HG02981 (cell line): ENCODE measurements at regions not wholly inside any gene's neighbourhood (a gene's known extent, or its start where the extent isn't known, plus 50 kb on each side); places are given as distances from the start of the nearest gene placed in this dataset.
"Not testable (repeated sequence)": the region's sequence is repeated elsewhere in the genome, so short reads cannot be mapped to it uniquely, and the experiment has no call there.

Source experiments
- ATAC-seq: cut with Tn5 transposase; IDR thresholded peaks from one replicate; pipeline ENCODE4 v1.9.1; 2021; ENCODE audit warnings: mild to moderate bottlenecking, moderate library complexity; ENCODE audit not compliant: unreplicated experiment

DNA sequence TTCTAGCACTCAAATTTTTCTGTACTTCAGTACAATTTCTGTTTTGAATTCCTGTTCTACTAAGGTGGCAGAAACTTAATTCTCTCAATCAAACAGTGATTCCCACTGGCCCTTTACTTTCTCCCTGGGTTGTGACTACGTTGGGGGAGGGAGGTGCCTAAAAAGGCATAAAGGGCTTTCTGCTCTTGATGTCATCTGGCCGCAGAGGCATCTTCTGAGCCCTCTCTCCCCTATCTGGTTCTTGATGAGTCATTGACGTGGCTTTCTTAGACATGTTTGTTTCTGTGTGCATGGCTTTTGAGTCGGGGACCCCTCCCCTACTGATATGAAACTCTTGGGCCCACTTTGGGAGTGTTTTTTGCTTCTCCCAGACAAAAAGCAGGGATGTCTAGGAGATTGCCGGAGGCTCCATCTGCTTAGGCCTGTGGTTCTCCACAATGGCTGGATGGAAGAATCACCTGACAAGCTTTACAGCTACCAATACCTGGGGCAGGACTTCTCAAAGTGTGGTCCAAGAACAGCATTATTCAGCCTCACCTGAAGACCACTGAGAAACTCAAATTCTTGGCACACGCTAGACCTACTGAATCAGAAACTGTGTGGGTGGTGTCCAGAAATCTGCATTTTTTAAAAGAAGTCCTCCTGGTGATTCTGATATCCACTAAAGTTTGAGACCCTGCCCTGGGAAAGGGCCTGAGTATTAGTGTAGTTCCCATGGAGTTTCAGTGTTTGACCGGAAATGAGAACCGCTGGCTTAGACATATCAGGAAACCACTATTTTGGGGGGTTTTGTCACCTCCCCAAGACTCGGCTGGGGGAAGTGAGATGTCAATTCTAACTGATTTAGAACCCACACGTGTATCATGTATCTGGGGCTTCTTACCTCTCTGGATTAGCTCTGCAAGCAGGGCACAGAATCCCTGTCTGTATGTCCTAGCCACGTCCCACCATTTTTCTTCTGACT lies 395.7 kb upstream of the PDE3A start:
- no peak for ATAC-seq

DNA sequence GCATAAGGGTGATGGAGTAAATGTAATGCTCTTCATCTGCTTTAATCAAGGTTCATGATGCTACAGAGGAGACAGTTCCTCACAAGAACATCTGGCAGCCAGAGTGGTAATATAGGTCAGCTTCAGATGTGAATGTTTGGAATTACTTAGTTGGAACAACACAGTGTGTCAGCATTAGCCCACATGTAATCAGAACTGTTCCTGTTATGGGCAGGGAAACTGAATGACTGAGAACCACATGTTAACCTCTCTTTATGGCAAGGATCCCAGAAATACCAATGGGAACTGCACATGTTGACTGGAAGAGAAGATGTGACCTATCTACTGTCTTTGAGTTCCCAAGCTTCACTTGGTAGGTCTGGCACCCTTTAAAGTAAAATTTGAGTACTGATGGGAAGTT lies 390.1 kb upstream of the PDE3A start:
- ATAC-seq = no peak

DNA sequence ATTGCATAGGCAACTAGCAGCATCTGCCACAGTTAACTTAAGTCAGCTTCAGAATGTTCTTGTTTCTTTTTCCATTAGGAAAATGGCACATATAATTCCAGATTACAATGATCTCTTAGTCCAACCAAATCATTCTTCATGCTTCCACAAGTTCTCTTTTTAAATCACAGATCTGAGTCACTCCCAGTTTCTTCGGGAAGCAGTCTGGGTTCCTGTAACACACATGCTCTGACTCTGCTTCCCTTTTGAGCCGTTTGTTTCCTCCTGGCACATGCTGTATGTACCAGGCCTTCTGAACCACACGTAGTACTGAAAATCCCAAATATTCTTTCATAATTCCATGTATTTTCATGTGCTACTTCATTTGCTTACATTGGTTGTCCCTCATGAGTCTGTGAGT lies 388.8 kb upstream of the PDE3A start:
- ATAC-seq = no peak

DNA sequence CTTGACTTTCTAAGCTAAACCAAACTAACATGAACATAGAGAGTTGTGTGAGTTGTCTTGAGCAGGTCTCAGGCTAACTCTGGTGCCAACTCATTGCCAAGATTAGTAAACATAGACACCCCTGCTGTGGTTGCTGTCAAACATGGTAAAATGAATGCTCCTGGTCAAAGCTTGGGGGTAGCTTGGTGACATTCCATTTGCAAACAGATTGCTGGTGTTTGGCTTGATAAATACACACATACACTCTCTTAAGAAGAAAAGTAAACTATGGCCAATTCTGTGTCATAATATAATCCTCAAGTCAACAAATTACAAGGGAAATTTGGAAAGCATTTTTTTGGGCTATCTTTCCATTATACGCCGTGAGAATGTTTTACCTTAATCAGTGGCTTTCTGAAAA lies 386.4 kb upstream of the PDE3A start:
- ATAC-seq = no peak

DNA sequence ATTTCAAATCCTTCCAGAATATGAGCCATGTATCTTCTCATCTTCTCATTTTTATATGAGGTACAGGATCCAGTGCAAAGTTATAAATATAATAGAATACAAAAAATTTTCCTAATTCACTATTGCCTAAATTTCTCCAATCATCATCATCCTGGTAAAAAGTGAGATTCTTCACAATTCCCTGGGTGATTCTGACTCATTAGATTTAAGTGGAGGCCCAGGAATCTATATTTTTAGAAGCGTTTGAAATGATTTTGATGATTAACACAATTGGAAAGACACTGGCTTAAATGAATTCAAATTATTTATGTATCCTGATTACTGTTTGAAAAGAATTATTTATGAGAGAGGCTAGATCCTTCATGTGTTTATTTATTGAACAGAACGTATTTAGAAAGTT lies 380.3 kb upstream of the PDE3A start:
- no peak for ATAC-seq

DNA sequence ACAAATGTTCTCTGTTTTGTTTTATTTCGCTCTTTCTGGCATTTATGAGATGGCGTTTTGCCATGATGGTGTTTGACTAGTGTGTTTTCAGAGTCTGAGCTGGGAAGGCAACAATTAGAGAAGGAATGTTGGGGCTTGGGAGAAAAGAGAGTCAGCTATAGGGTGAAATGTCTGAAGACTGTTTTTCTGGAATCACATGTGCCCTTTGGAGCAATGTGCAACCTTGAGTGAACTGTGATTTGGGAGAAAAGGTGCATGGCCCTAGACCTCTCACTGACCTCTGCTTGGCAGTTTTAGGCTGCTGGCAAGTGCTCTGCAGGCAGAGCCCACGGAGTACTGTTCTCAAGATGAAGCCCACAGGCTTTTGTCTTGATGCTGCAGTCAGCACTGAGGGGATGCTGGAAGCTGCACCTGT lies 379.9 kb upstream of the PDE3A start:
- ATAC-seq = no peak

DNA sequence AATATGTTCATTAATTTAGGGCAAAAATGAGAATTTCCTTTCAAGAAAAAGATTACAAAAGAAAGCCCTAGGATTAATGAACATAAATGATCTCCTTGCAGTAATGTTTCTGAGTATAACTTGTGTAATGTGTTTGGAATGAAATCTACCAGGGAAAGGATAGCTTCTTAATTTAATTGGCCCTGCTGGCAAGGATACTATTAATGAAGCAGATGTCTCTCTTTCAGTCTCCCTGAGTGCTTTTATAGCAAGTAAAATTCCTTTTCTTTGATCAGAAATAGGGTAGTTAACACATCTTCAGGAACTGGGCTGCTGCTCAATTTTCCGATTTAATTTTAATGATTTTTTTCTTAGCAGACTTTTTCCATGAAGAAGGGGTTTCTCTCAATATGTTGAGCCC lies 379.4 kb upstream of the PDE3A start:
- ATAC-seq = no peak

DNA sequence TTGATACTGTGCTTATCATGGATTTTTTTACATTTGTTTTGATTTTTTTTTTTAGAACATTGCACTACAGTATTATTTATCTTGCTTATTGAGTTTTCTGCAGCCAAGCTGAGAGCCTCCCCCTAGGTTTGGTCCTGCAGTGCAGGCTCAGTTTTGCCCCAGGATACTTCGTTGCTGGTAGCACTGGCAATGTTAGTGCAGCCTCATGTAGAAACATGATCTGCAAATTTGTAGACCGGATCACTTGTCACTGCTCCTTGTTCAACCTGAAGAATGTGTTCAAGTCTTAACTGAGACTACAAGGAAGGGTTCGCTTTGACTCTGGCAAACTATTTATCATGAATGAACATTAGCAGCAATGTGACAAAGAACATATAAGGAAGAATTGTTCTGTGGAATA lies 377.2 kb upstream of the PDE3A start:
- no peak for ATAC-seq

DNA sequence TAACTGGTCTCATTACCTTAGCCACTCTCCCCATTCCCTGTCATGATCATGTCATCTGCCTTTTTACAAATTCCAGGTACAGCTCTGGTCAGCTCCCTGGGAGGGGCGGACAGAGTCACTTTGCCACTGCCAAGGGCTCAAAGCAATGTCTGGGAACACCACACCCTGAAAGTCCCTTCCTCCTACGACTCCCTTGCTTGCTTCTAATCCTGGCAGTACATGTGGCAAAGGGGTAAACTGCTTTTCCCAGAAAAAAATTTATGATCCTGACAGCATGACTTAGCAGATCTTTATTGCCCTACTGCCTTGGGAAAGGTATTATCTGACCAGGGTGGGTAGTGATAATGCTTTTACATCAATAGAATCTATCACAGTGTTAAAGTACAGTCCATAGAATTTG lies 376.0 kb upstream of the PDE3A start:
- ATAC-seq = no peak

DNA sequence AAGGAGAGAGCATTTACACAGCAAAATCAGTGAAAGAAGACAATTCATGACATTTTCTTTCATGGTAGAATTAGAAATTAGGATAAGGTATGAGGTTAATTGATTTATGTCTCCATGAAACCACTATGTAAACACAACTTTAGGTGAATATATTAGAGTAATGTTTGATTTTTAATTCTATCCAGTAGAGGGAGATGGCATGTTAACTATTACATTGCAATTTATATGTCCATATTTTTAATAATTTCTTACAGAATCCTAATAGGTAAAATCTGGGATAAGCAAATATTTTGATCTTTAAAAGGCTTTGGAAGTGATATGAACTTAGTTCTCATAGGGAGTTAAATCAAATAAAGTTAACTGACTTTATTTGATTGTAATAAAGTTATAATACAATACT lies 373.4 kb upstream of the PDE3A start:
- no peak for ATAC-seq

DNA sequence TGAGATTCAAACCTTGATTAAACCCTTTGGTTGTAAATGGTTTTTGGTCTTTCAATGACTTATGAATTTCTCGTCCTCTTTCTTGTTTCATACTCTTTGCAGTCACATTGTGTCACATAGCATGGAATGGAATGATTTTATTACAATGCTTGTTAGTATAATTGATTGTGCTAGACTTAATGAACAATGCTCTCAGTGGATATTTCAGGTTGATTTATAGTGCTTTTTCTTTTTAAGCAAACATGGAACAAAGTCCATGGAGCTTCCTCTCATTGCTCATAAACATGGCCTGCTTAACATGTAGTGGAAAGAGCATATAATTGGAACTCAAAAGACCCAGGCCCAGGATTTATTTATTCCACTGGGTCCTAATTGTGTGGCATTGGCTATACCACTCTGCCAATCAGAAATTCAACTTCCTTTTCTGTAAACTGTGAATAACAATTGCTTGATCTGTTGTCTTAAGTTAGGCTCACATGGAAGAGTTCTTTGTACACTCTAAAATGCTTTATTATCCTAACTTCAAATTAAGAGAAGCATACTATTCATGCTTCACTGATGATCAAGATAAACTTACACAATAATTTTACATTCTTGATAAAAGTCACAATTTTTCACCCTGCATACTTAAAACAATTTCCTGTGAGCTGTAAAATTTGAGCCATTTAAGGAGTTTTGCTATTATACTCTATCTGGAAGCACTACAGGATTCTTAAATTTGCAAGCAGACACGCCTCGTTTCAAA lies 370.5 kb upstream of the PDE3A start:
- no peak for ATAC-seq

DNA sequence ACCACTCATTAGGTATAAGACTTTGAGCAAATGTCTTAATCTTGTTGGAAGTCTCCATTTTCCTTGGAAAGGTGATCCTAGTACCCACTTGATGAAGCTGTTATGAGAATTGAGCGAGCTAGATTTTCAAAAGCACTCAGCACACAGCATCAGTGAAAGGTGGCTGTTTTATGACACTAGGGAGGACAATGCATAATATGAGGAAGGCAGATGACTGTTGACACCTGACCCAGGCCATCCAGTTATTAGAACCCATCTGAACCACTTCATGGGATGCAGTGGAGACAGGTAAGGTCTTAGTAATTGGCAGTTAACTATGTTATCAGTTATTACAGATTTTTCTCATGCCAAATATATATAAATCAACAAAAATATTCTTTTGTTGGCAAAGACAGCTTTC lies 369.9 kb upstream of the PDE3A start:
- no peak for ATAC-seq

DNA sequence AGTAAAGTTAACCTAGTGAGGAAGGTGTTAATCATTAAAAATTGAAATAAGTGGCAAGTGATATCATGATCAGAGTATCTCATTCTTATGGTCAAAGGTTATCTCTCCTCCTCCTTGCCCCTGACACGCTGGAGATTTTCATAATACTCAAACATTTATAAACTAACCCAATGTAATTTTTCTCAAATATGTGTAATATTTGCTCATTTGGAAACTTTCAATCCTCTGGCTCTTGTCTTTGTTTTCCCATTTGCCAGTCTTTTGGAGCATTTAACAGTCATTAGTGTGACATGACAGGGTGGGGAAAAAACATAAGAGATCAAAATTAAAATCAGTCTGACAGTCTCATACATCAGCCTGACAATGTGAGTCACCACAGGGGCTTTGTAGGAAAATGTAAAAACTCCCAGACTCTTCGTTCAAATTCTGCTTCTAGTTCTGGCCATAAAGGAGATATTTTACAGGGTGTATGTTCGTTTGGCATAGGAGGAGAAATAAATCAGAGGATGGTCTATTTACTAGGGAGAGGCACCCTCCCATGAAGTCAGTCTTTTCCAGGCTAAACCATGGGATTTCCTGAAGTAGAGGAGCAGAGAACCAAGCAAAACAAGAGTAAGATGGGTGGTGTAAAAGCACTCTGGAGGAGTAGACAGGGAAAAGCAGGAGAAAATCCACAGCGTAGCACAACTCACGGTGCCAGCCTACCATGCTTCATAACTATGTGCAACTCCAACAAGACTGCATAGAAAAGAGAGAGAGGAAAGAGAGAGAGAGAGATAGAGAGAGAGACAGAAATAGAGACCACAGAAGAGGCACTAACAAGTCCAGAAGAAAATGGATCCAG lies 369.2 kb upstream of the PDE3A start:
- no peak for ATAC-seq

DNA sequence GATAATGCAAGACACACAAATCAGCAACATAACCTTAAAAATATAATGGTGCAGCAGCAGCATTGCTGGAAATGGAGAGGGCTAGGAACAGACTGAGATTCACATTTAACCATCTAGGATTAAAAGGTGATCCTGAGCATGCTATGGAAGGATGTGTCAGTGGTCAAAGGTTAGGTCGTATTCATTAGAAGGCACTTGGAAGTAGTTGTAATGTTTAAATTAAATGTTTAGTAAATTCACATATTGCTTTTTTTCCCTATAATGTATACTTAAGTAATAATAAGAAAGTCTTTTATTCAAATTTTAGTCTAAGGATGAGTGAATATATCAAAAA lies 368.6 kb upstream of the PDE3A start:
- no peak for ATAC-seq

DNA sequence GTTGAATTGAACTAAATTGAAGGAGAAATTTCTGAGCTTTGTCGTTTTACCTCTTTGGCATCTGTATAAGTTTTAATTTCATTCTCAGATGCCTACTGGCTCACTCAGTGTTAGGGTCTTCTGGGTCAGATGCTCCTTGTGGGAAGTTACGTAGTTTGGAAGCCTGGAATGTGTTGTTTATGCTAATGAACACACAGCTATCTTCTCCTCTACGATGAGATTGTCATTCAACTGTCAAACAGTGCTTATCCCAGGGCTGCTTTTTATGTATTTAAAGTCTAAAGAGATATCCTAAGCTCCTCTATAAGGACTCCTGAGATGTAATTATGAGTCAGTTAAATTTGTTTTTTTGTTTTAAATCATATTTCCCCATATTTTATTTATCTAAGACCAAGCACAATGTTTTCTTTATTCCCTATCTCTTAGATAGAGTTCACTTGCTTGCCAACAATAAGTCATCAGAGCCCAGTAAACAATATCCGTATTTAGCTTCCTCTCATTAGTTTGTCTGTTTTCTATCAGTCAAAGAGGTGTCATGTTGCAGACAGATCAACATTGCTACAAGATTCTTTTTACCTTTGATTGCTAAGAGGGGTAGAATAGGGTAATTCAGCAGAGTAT lies 368.0 kb upstream of the PDE3A start:
- ATAC-seq = no peak

DNA sequence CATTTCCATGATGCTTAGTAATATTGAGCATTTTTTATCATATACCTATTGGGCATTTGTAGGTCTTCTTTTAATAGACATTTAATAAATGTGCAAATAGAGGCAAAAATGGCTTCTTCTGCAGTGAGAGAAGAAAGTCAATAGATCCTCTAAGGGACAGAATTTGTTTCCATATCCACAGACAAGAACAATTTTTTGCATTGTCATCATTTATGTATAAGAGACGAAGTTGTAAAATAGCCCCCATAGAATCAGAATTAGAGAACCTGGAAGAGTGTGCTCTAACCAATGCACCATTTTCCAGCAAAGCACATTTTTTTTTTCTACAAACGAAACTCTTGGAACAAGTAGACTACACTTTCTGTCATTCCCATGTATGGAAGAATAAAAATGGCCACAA lies 365.1 kb upstream of the PDE3A start:
- no peak for ATAC-seq

DNA sequence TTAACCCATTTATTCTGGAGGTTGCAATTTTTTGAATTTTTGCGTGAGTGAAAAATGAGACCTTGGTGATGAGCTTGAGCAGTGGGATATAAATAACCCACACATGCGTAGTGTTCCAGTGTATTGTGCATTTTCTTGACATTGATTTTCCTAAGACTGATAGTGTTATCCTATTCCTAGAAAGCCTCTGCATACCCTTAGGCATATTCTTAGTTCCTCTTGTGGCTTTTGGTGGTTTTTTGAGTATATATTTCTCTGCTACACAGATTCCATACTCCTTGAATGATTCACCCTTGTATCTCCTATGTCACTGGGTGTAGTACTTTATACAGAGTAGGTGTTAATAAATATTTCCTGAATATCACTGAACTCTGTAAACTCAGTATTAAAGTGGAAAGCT lies 363.4 kb upstream of the PDE3A start:
- no peak for ATAC-seq

DNA sequence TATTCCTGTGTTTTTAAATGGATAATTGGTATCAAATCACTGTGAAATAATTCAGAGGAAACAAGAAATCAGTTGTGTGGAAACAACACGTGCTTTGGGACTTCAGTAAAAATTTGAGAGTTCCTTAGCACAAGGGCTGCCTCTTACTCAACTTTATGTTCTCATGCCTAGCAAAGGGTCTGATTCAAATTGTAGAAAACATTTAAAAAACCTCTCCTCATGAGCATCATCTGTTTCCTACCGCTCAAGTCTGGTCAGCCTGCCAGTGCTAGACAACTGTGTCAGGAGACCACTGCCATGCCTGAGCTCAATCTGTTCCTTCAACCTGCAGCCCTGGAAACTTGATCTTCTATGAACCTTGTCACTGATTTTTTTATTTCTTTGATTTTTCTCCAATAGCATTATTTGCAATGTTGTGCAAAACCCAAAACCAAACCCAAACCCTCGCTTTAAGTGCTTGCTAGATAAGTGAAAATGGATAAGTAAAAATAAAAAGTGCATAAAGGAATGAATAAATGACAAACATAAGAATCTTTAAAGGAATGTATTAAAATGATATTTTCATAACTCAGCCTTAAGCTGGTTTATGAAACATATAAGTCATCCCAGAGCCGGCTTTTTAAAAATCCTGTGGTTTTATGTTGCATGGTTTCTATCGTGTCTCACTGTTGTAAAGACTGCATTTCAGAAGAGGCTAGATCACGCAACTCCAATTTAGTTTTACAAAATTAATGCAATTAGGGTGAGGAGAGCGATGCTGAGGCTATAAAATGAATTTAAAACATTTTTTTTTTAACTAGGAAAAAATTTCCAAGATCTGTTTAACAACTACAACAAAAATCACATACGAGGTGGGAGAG lies 361.2 kb upstream of the PDE3A start:
- ATAC-seq = no peak

DNA sequence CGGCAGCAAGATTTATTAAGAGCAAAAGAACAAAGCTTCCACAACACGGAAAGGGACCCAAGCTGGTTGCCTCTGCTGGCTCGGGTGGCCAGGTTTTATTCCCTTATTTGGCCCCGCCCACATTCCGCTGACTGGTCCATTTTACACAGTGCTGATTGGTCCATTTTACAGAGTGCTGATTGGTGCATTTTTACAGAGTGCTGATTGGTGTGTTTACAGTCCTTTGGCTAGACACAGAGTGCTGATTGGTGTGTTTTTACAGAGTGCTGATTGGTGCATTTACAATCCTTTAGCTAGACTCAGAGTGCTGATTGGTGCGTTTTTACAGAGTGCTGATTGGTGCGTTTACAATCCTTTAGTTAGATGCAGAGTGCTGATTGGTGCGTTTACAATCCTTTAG lies 358.4 kb upstream of the PDE3A start:
- ATAC-seq = not testable (repeated sequence)

DNA sequence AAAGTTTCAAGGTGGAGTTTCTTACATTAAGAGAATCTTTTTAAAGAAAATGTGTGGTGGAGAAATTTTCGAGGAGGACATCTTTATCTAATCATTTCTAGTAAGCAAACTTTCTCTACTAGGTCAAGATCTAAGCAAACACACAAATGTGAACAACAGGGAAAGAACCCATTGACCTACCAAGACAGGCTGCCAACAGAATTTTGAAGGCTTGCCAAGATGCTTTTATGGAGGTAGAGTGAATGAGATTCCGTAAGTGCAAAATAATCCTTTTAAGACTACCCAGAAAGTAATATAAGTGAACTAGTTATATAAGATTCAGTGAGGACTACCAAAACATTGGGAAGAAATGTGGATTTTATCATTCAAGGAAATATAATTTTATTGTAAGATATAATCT lies 357.1 kb upstream of the PDE3A start:
- no peak for ATAC-seq
